Colonic mucosa (tissue), 4 donors: ENCODE measurements at regions not wholly inside any gene's neighbourhood (a gene's known extent, or its start where the extent isn't known, plus 50 kb on each side); places are given as distances from the start of the nearest gene placed in this dataset.

ENCODE experiments used
- DNase-seq: peaks from one replicate; pipeline ENCODE4 v3.0.0-alpha.2; 2020
- H3K27ac ChIP-seq: fragments of 200-600 bp; one replicate; pipeline ENCODE4 v1.8.0; 2021
- H3K27me3 ChIP-seq: fragments of 200-600 bp; one replicate; pipeline ENCODE4 v1.8.0; 2021
- H3K36me3 ChIP-seq: fragments of 200-600 bp; one replicate; pipeline ENCODE4 v1.8.0; 2021
- H3K4me1 ChIP-seq: fragments of 200-600 bp; one replicate; pipeline ENCODE4 v1.8.0; 2021; ENCODE audit warnings: mild to moderate bottlenecking
- H3K4me3 ChIP-seq: fragments of 200-600 bp; one replicate; pipeline ENCODE4 v1.8.0; 2021
- H3K9ac ChIP-seq, 2 donors: one replicate each; pipeline ENCODE4 v1.7.0; 2013; ENCODE audit warnings: control low read depth in 2 of 2, low read depth in 2 of 2, low read length in 2 of 2
- H3K9me3 ChIP-seq: fragments of 200-600 bp; one replicate; pipeline ENCODE4 v1.8.0; 2021
- intact Hi-C: fragments of 100-400 bp; cut with DNase I; formaldehyde crosslinking; loops from one replicate; pipeline ENCODE4 v1.14.1; 2022
- TF ChIP-seq, protein P1 (sequence below): fragments of 200-600 bp; IDR thresholded peaks from one replicate; pipeline ENCODE4 v1.8.0; 2022; ENCODE audit warnings: antibody characterized with exemption, mild to moderate bottlenecking
- donor health status: healthy.
- donor health status: DM: no; HTN: no; CAD: no.
- donor health status: DM: no; HTN: no; CAD: no.

DNA sequence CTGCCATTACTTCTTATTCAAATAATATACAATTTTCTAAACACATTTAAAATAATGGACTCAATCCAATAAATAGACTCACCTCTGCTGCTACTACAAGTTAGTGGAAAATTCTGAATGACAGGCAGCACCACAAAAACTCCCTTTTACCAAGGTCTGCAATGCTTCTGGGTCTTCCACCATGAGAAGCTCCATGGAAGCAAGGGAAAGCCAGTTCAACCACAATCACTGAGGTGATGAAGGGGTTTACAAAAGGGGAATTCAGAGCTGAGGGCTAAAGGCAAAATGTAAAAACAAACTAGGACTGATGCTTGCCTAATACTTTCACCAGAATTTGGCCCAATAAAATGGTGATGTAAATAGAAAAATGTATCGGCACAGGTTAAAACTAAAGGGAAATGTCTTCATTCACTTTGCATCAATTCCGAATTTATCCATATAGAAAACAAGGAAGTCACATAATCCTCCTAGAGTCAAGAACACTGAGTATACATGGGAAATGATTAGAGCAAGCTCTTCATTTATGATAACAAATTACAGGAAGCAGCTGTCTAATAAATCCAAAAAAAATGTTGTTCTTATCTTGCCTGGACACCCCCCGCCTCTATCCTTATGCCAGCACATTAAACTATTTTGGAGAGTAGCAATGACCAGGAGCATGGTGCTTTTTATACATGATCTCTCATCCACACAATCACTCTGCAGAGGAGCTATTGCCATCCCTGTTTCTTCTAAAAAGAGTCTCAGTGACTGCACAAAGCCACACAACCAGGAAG lies 66.3 kb upstream of the NFIB start:
- H3K4me1 ChIP-seq: no peaks in the 10 kb centered on the region
- DNase-seq: no peak
- H3K27me3 ChIP-seq: no peaks in the 10 kb centered on the region
- TF ChIP-seq, protein P1, sequence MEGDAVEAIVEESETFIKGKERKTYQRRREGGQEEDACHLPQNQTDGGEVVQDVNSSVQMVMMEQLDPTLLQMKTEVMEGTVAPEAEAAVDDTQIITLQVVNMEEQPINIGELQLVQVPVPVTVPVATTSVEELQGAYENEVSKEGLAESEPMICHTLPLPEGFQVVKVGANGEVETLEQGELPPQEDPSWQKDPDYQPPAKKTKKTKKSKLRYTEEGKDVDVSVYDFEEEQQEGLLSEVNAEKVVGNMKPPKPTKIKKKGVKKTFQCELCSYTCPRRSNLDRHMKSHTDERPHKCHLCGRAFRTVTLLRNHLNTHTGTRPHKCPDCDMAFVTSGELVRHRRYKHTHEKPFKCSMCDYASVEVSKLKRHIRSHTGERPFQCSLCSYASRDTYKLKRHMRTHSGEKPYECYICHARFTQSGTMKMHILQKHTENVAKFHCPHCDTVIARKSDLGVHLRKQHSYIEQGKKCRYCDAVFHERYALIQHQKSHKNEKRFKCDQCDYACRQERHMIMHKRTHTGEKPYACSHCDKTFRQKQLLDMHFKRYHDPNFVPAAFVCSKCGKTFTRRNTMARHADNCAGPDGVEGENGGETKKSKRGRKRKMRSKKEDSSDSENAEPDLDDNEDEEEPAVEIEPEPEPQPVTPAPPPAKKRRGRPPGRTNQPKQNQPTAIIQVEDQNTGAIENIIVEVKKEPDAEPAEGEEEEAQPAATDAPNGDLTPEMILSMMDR: no peak
- no peak overlapping the region for H3K9ac ChIP-seq
- intact Hi-C loops: no loop called here
- H3K4me3 ChIP-seq: no peak overlapping the region
- no peaks in the 10 kb centered on the region for H3K9me3 ChIP-seq
- no peaks in the 10 kb centered on the region for H3K36me3 ChIP-seq
- H3K27ac ChIP-seq: no peak overlapping the region

DNA sequence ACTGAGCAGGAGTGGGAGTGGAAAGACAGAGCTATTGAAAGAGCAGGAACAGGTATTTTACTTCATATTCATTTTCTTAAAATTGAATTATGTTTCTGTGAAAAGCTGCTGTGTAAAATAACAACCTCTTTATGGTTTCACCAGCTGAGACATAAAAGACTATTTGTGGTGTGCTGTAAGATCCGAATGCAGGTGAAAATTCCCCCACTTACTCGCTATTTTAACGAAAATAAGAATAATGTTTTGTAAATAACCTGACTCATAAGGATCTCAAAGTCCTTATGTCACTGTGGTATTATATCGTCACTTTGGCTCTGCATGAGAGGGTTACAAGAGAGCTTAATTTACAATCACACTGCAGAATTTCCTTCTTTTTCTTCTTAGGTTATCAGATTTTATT lies 65.3 kb upstream of the NFIB start:
- no peak overlapping the region for H3K9ac ChIP-seq
- H3K36me3 ChIP-seq: no peaks in the 10 kb centered on the region
- no peak overlapping the region for H3K4me3 ChIP-seq
- no peak overlapping the region for H3K27ac ChIP-seq
- TF ChIP-seq, protein P1: no peak
- intact Hi-C loops: no loop called here
- no peaks in the 10 kb centered on the region for H3K27me3 ChIP-seq
- no peak for DNase-seq
- no peaks in the 10 kb centered on the region for H3K9me3 ChIP-seq
- no peaks in the 10 kb centered on the region for H3K4me1 ChIP-seq

DNA sequence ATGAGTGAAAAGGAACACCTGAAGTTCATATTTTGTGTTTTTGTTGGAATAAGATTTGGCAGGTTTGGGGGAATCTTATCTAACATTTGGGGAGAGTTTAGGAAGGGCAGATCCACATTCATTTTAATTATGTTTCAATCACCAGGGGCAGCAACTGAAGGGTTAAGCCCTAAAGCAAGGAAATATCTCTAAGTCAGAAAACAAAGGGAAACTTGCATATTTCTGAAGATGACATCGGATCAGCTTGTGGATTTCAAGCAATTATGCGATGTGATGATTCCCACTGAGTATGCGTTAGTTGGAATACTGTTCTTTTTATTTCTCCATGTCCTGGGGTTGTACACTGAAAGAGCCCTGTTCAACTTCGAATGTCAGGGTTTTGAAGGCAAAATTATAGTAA lies 59.8 kb upstream of the NFIB start:
- no peaks in the 10 kb centered on the region for H3K36me3 ChIP-seq
- no peak for DNase-seq
- no peak overlapping the region for H3K27ac ChIP-seq
- intact Hi-C loops: no loop called here
- no peak overlapping the region for H3K9ac ChIP-seq
- H3K9me3 ChIP-seq: no peaks in the 10 kb centered on the region
- H3K4me3 ChIP-seq: no peak overlapping the region
- H3K4me1 ChIP-seq: no peaks in the 10 kb centered on the region
- H3K27me3 ChIP-seq: no peaks in the 10 kb centered on the region
- TF ChIP-seq, protein P1: no peak

DNA sequence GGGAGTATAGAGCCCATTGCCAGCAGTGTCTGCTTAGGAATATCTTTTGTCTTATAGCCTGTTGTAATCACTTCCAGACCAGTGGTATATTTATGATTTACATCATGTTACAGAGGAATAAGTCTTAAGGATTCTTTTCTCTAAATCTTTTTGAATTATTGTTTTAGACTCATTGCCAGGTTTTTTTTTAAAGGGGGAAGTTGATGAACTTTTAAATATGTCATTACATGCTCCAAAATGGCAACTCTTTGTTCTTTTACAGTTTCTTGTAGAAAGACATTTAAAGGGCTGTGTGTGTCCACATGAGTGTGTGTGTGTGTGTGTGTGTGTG lies 59.4 kb upstream of the NFIB start:
- Histone ChIP-seq H3K27me3 (no peaks in the 10 kb centered on the region), H3K9me3 (no peaks in the 10 kb centered on the region), H3K27ac (no peak overlapping the region), H3K4me3 (no peak overlapping the region), H3K4me1 (no peaks in the 10 kb centered on the region), H3K36me3 (no peaks in the 10 kb centered on the region), H3K9ac (no peak overlapping the region)
- intact Hi-C loops: no loop called here
- no peak for DNase-seq
- TF ChIP-seq, protein P1: no peak

DNA sequence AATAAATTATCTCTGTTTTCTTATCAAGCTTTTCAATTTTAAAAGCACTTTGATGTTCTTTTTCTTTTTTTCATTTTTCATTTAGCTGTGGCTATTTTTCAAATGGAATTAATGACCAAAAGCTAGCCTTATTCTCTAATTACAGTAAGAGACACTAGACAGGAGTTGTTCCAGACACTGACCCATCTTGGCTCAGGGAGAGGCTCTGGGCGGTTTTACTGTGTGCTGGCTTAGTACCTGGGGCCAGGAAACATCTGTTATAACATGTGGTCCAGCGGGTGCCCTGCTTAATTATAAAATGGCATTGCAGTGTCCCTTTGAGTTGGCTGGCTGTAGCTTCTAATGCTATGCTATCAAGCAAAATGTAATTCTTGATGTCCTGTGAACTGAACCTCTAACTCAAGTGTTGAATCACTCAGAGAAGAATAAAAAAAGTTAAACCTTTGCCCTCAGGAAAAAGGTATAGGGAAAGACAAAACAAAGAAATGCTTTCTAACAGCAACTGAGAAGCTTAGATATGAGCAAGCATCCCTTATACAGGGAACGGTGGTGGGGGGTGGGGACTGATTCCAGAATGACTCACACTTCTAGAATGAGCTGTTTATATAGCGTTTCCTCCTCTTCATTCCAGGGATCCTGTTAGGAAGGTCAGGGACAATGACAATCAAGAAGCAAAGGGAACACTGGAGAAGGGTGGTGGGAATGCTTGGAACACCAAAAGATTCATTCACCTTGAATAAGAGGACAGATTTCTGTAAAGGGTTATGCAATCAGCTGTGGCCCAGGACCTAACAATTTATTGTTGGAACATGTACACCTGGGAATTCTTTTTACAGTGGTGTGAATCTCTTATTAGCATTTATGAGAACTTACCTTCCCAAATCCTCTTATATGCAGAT lies 58.7 kb upstream of the NFIB start:
- no peak overlapping the region for H3K9ac ChIP-seq
- intact Hi-C loops: no loop called here
- no peaks in the 10 kb centered on the region for H3K27me3 ChIP-seq
- DNase-seq: no peak
- H3K9me3 ChIP-seq: no peaks in the 10 kb centered on the region
- H3K4me3 ChIP-seq: no peak overlapping the region
- TF ChIP-seq, protein P1: no peak
- H3K27ac ChIP-seq: no peak overlapping the region
- H3K4me1 ChIP-seq: no peaks in the 10 kb centered on the region
- no peaks in the 10 kb centered on the region for H3K36me3 ChIP-seq
